IMR-90 (cell line): ENCODE measurements at regions not wholly inside any gene's neighbourhood (a gene's known extent, or its start where the extent isn't known, plus 50 kb on each side); places are given as distances from the start of the nearest gene placed in this dataset.

Experiments
- ATAC-seq: fragments of 200-7000 bp; cut with Tn5 transposase; 2 replicates; pipeline ENCODE4 v1.9.1; 2020; ENCODE audit warnings: low read depth, mild to moderate bottlenecking, moderate library complexity
- BruUV-seq: library from RNA; stranded (reverse); fragments of 400-500 nt; replicated peaks from 2 replicates; lab custom pipeline; 2021; lab: Mats Ljungman, UMichigan
- CTCF ChIA-PET: fragments of 300-600 bp; formaldehyde crosslinking; extraction: SDS; loops from one replicate; lab custom pipeline; 2021; ENCODE audit warnings: antibody characterized with exemption; lab: Yijun Ruan, JAX
- POLR2A ChIA-PET: fragments of 300-600 bp; sonication (Branson Sonifier 250); formaldehyde crosslinking; loops from one replicate; lab custom pipeline; 2022; ENCODE audit warnings: antibody characterized with exemption; ENCODE audit not compliant: unreplicated experiment; lab: Charles Lee
- DNase-seq: peaks from one replicate; pipeline ENCODE4 v3.0.0; 2013
- H2AFZ ChIP-seq: replicated peaks from 2 replicates; pipeline ENCODE3; 2013; ENCODE audit warnings: low read length, mild to moderate bottlenecking; ENCODE audit not compliant: poor library complexity
- H2AK5ac ChIP-seq: 2 replicates; pipeline ENCODE4 v1.6.1; 2013; ENCODE audit warnings: low read depth, low read length, inconsistent platforms
- H2AK9ac ChIP-seq: replicated peaks from 2 replicates; pipeline ENCODE3; 2013; ENCODE audit warnings: mild to moderate bottlenecking, low read depth, low read length, moderate library complexity; ENCODE audit not compliant: poor library complexity
- H2BK120ac ChIP-seq: 2 replicates; pipeline ENCODE4 v1.6.1; 2013; ENCODE audit warnings: low read depth, low read length, inconsistent platforms
- H2BK15ac ChIP-seq: 3 replicates; pipeline ENCODE4 v1.6.1; 2013; ENCODE audit warnings: low read depth, low read length, inconsistent platforms
- H2BK20ac ChIP-seq: 2 replicates; pipeline ENCODE4 v1.6.1; 2013; ENCODE audit warnings: low read depth, mild to moderate bottlenecking, inconsistent platforms, low read length, moderate library complexity
- H2BK5ac ChIP-seq: 2 replicates; pipeline ENCODE4 v1.6.1; 2013; ENCODE audit warnings: mild to moderate bottlenecking, low read depth, low read length, inconsistent platforms; ENCODE audit not compliant: poor library complexity, severe bottlenecking
- H3K14ac ChIP-seq: replicated peaks from 2 replicates; pipeline ENCODE4 v1.6.1; 2013; ENCODE audit warnings: low read depth, low read length, inconsistent platforms
- H3K18ac ChIP-seq: 2 replicates; pipeline ENCODE4 v1.6.1; 2013; ENCODE audit warnings: low read depth, low read length, control low read depth
- H3K23ac ChIP-seq: 2 replicates; pipeline ENCODE4 v1.6.1; 2013; ENCODE audit warnings: low read depth, low read length, inconsistent platforms
- H3K27ac ChIP-seq: 2 replicates; pipeline ENCODE4 v1.5.1; 2013; ENCODE audit warnings: mild to moderate bottlenecking, control low read depth, low read length; ENCODE audit not compliant: insufficient read depth
- H3K27me3 ChIP-seq: 2 replicates; pipeline ENCODE4 v1.6.1; 2013; ENCODE audit warnings: low read length; ENCODE audit not compliant: control insufficient read depth, insufficient read depth
- H3K36me3 ChIP-seq: 2 replicates; pipeline ENCODE4 v1.6.1; 2013; ENCODE audit warnings: low read length, mixed read lengths; ENCODE audit not compliant: control insufficient read depth, insufficient read depth
- H3K4ac ChIP-seq: 2 replicates; pipeline ENCODE4 v1.6.1; 2013; ENCODE audit warnings: low read depth, low read length, inconsistent platforms
- H3K4me1 ChIP-seq: 2 replicates; pipeline ENCODE4 v1.6.1; 2013; ENCODE audit warnings: low read length, mixed read lengths; ENCODE audit not compliant: control insufficient read depth, insufficient read depth
- H3K4me2 ChIP-seq: 2 replicates; pipeline ENCODE4 v1.6.1; 2013; ENCODE audit warnings: low read depth, mild to moderate bottlenecking, control low read depth, low read length, moderate library complexity
- H3K4me3 ChIP-seq: 2 replicates; pipeline ENCODE4 v1.5.1; 2013; ENCODE audit warnings: low read depth, mild to moderate bottlenecking, control low read depth, low read length, moderate library complexity; ENCODE audit not compliant: insufficient read depth
- H3K56ac ChIP-seq: 2 replicates; pipeline ENCODE4 v1.6.1; 2013; ENCODE audit warnings: low read length, inconsistent platforms; ENCODE audit not compliant: insufficient read depth; ENCODE audit errors: extremely low read depth
- H3K79me1 ChIP-seq, 2 experiments: 2 replicates each; pipeline ENCODE4 v1.6.1; 2013; ENCODE audit warnings: low read length in 2 of 2, inconsistent platforms in 1 of 2, low read depth in 1 of 2
- H3K9ac ChIP-seq: 2 replicates; pipeline ENCODE4 v1.6.1; 2013; ENCODE audit warnings: low read depth, low read length, control low read depth
- H3K9me1 ChIP-seq: 2 replicates; pipeline ENCODE4 v1.6.1; 2013; ENCODE audit warnings: low read length, inconsistent platforms; ENCODE audit not compliant: insufficient read depth
- H3K9me3 ChIP-seq: 2 replicates; pipeline ENCODE4 v1.6.1; 2013; ENCODE audit warnings: low read length; ENCODE audit not compliant: control insufficient read depth, insufficient read depth
- H4K20me1 ChIP-seq: 2 replicates; pipeline ENCODE4 v1.6.1; 2013; ENCODE audit warnings: low read length, inconsistent platforms; ENCODE audit not compliant: insufficient read depth
- H4K5ac ChIP-seq: 2 replicates; pipeline ENCODE4 v1.6.1; 2013; ENCODE audit warnings: mild to moderate bottlenecking, low read depth, low read length, control low read depth
- H4K8ac ChIP-seq, 2 experiments: 2 replicates each; pipeline ENCODE4 v1.6.1; 2013; ENCODE audit warnings: low read depth in 2 of 2, low read length in 2 of 2, control low read depth in 1 of 2, inconsistent platforms in 1 of 2
- H4K91ac ChIP-seq: 2 replicates; pipeline ENCODE4 v1.6.1; 2013; ENCODE audit warnings: low read depth, low read length, inconsistent platforms; ENCODE audit not compliant: insufficient read depth
- CEBPB ChIP-seq: IDR thresholded peaks from 2 replicates; pipeline ENCODE4 v1.6.1; 2012; ENCODE audit warnings: low read depth, low read length, improper control_type of control experiment
- CHD1 ChIP-seq: IDR thresholded peaks from 2 replicates; pipeline ENCODE4 v1.6.1; 2012; ENCODE audit warnings: low read depth, low read length, improper control_type of control experiment
- FOS ChIP-seq: fragments of 150-350 bp; IDR thresholded peaks from 2 replicates; pipeline ENCODE4 v1.6.1; 2016; ENCODE audit warnings: low read depth, low read length
- MAFK ChIP-seq: IDR thresholded peaks from 2 replicates; pipeline ENCODE4 v1.6.1; 2012; ENCODE audit warnings: low read depth, low read length, improper control_type of control experiment
- MXI1 ChIP-seq: IDR thresholded peaks from 2 replicates; pipeline ENCODE4 v1.6.1; 2012; ENCODE audit warnings: low read depth, mild to moderate bottlenecking, low read length, moderate library complexity, borderline replicate concordance
- NFE2L2 ChIP-seq: fragments of 150-350 bp; IDR thresholded peaks from 2 replicates; pipeline ENCODE4 v1.6.1; 2016; ENCODE audit warnings: low read depth, mild to moderate bottlenecking, low read length
- POLR2A ChIP-seq: IDR thresholded peaks from 2 replicates; pipeline ENCODE4 v1.6.1; 2012; ENCODE audit warnings: mild to moderate bottlenecking, low read depth, low read length
- RFX5 ChIP-seq: IDR thresholded peaks from 2 replicates; pipeline ENCODE4 v1.8.0; 2012; ENCODE audit warnings: low read depth, mild to moderate bottlenecking, low read length, moderate library complexity
- SMC3 ChIP-seq: fragments of 150-350 bp; IDR thresholded peaks from 2 replicates; pipeline ENCODE4 v1.6.1; 2016; ENCODE audit warnings: low read depth, mild to moderate bottlenecking, antibody characterized with exemption, low read length, moderate library complexity
- USF2 ChIP-seq: fragments of 150-350 bp; IDR thresholded peaks from 2 replicates; pipeline ENCODE4 v1.6.1; 2017; ENCODE audit warnings: mild to moderate bottlenecking, antibody characterized with exemption, low read length, low read depth
- WGBS, 2 experiments: methylation state at CpG; one replicate each; pipeline versions ENCODE4 v1.1.5 to v1.1.7; 2013; ENCODE audit warnings: missing lambda C conversion rate in 2 of 2; ENCODE audit not compliant: insufficient read length in 1 of 2; ENCODE audit errors: extremely low coverage in 2 of 2; 5-methylcytosine and 5-hydroxymethylcytosine counted together
- dilution Hi-C: fragments of 300-500 bp; cut with HindIII; formaldehyde crosslinking; loops from one replicate; pipeline ENCODE4 v1.14.3; 2018; ENCODE audit warnings: low sequenced_read_pairs; ENCODE audit not compliant: unreplicated experiment
- in situ Hi-C: fragments of 300-500 bp; cut with MboI; formaldehyde crosslinking; loops from 3 replicates; pipeline ENCODE4 v1.14.3; 2019; ENCODE audit warnings: low sequenced_read_pairs, inconsistent platforms, mixed read lengths
- intact Hi-C: fragments of 100-400 bp; cut with micrococcal nuclease; formaldehyde crosslinking; loops from 2 replicates; pipeline ENCODE4 v1.10.0; 2022

- Histone ChIP-seq H3K4ac (no peak overlapping the region), H2BK5ac (no peak overlapping the region), H3K9ac (no peak overlapping the region), H2AK5ac (no peak overlapping the region), H3K36me3 (no peaks in the 10 kb centered on the region), H3K56ac (no peak overlapping the region), H2BK20ac (no peak overlapping the region), H3K14ac (no peak overlapping the region), H2BK15ac (no peak overlapping the region), H3K4me3 (no peak overlapping the region), H3K23ac (no peak overlapping the region), H3K9me3 (peaks cover 7% of the 10 kb centered on the region; the same call in 1 of the 2 replicates), H2AFZ (no peak overlapping the region), H4K5ac (no peak overlapping the region), H4K20me1 (no peaks in the 10 kb centered on the region), H3K27ac (no peak overlapping the region), H3K4me2 (no peak overlapping the region), H2BK120ac (no peak overlapping the region), H3K27me3 (no peaks in the 10 kb centered on the region), H4K8ac (no peak overlapping the region), H3K18ac (no peak overlapping the region), H2AK9ac (no peak overlapping the region), H3K9me1 (no peaks in the 10 kb centered on the region), H3K79me1 (no peaks in the 10 kb centered on the region), H4K91ac (no peak overlapping the region), H3K4me1 (no peaks in the 10 kb centered on the region)
- DNase-seq (no peak), ATAC-seq (no peak)
- TF ChIP-seq FOS (no peak), POLR2A (no peak), USF2 (no peak), MAFK (no peak), NFE2L2 (no peak), SMC3 (no peak), RFX5 (no peak), CHD1 (no peak), MXI1 (no peak), CEBPB (no peak)
- intact Hi-C loops (no loop called here), dilution Hi-C loops (no loop called here), in situ Hi-C loops (no loop called here)
- POLR2A ChIA-PET = no interaction called here
- BruUV-seq = no TSS peak
- no CpG with 5 or more reads among the region's 1 CpG for WGBS, 2 experiments
- CTCF ChIA-PET = no interaction called here
These were observed 812.0 kb downstream of the DACH1 start for GRCh38 chr13:71055047-71055446.
